OCI-LY7 (cell line): ENCODE measurements at regions not wholly inside any gene's neighbourhood (a gene's known extent, or its start where the extent isn't known, plus 50 kb on each side); places are given as distances from the start of the nearest gene placed in this dataset.

ENCODE experiments used
- BruUV-seq: library from RNA; stranded (reverse); fragments of 400-500 nt; replicated peaks from 2 replicates; lab custom pipeline; 2021; lab: Mats Ljungman, UMichigan
- CTCF ChIA-PET: fragments of 300-600 bp; sonication (Branson Sonifier 250); formaldehyde crosslinking; loops from one replicate; lab custom pipeline; 2022; ENCODE audit warnings: antibody characterized with exemption; ENCODE audit not compliant: unreplicated experiment; lab: Charles Lee
- POLR2A ChIA-PET: fragments of 300-600 bp; sonication (Branson Sonifier 250); formaldehyde crosslinking; loops from one replicate; lab custom pipeline; 2022; ENCODE audit warnings: antibody characterized with exemption; lab: Charles Lee
- DNase-seq: peaks from one replicate; pipeline ENCODE4 v3.0.0-alpha.2; 2015; ENCODE audit warnings: low spot score
- H2AFZ ChIP-seq: fragments of 200-600 bp; sonication (generic), shearing (Covaris generic); 2 replicates; pipeline ENCODE4 v1.6.1; 2014; ENCODE audit warnings: mild to moderate bottlenecking, antibody characterized with exemption, low read length, moderate library complexity
- H3K27ac ChIP-seq: fragments of 200-600 bp; sonication (generic); 2 replicates; pipeline ENCODE4 v1.5.1; 2014; ENCODE audit warnings: mixed run types, low read depth, mild to moderate bottlenecking, moderate library complexity, low read length, inconsistent platforms; ENCODE audit not compliant: poor library complexity, severe bottlenecking
- H3K36me3 ChIP-seq: fragments of 200-600 bp; sonication (generic); 2 replicates; pipeline ENCODE4 v1.6.1; 2014; ENCODE audit warnings: mild to moderate bottlenecking, antibody characterized with exemption, low read length, moderate library complexity, mixed read lengths; ENCODE audit not compliant: insufficient read depth
- H3K4me1 ChIP-seq: fragments of 200-600 bp; sonication (generic); 2 replicates; pipeline ENCODE4 v1.5.1; 2014; ENCODE audit warnings: mild to moderate bottlenecking, low read length; ENCODE audit not compliant: insufficient read depth, poor library complexity, severe bottlenecking
- H3K4me2 ChIP-seq: fragments of 200-600 bp; sonication (generic); 2 replicates; pipeline ENCODE4 v1.6.1; 2014; ENCODE audit warnings: mild to moderate bottlenecking, low read length
- H3K4me3 ChIP-seq: fragments of 200-600 bp; sonication (generic); 2 replicates; pipeline ENCODE4 v1.5.1; 2014; ENCODE audit warnings: mild to moderate bottlenecking, low read depth, low read length; ENCODE audit not compliant: poor library complexity, severe bottlenecking
- H3K79me2 ChIP-seq: fragments of 200-600 bp; sonication (generic); 2 replicates; pipeline ENCODE4 v1.6.1; 2016; ENCODE audit warnings: low read depth, mild to moderate bottlenecking, low read length, moderate library complexity, mixed read lengths; ENCODE audit not compliant: insufficient read depth
- H3K9me2 ChIP-seq: fragments of 200-600 bp; sonication (generic); 2 replicates; pipeline ENCODE4 v1.6.1; 2016; ENCODE audit warnings: mild to moderate bottlenecking, low read length, mixed read lengths; ENCODE audit not compliant: insufficient read depth
- H3K9me3 ChIP-seq: fragments of 200-600 bp; sonication (generic); 2 replicates; pipeline ENCODE4 v1.6.1; 2014; ENCODE audit warnings: mild to moderate bottlenecking, mixed run types, low read length, mixed read lengths
- H4K20me1 ChIP-seq: fragments of 200-600 bp; sonication (generic); 2 replicates; pipeline ENCODE4 v1.6.1; 2014; ENCODE audit warnings: mild to moderate bottlenecking, antibody characterized with exemption, low read length, moderate library complexity, mixed read lengths; ENCODE audit not compliant: insufficient read depth
- EZH2phosphoT487 ChIP-seq: fragments of 200-600 bp; sonication (generic); IDR thresholded peaks from 2 replicates; pipeline ENCODE4 v1.6.1; 2018; ENCODE audit warnings: low read depth, borderline replicate concordance, mild to moderate bottlenecking, mixed run types, antibody characterized with exemption, low read length, moderate library complexity, mixed read lengths
- intact Hi-C: fragments of 100-400 bp; cut with micrococcal nuclease; formaldehyde crosslinking; loops from one replicate; pipeline ENCODE4 v1.10.0; 2022; ENCODE audit not compliant: unreplicated experiment
- TF ChIP-seq, protein P1 (sequence below): fragments of 200-600 bp; sonication (generic); conservative IDR thresholded peaks from 2 replicates; pipeline ENCODE4 v1.5.1; 2014; ENCODE audit warnings: mild to moderate bottlenecking, antibody characterized with exemption, low read length, moderate library complexity, mixed read lengths

- DNase-seq = no peak
- H3K79me2 ChIP-seq = no peaks in the 10 kb centered on the region
- no TSS peak for BruUV-seq
- CTCF ChIA-PET = no interaction called here
- H3K4me1 ChIP-seq = no peaks in the 10 kb centered on the region
- H3K9me2 ChIP-seq = no peaks in the 10 kb centered on the region
- intact Hi-C loops = no loop called here
- no peak overlapping the region for H3K4me2 ChIP-seq
- H3K27ac ChIP-seq = no peak overlapping the region
- TF ChIP-seq, protein P1, sequence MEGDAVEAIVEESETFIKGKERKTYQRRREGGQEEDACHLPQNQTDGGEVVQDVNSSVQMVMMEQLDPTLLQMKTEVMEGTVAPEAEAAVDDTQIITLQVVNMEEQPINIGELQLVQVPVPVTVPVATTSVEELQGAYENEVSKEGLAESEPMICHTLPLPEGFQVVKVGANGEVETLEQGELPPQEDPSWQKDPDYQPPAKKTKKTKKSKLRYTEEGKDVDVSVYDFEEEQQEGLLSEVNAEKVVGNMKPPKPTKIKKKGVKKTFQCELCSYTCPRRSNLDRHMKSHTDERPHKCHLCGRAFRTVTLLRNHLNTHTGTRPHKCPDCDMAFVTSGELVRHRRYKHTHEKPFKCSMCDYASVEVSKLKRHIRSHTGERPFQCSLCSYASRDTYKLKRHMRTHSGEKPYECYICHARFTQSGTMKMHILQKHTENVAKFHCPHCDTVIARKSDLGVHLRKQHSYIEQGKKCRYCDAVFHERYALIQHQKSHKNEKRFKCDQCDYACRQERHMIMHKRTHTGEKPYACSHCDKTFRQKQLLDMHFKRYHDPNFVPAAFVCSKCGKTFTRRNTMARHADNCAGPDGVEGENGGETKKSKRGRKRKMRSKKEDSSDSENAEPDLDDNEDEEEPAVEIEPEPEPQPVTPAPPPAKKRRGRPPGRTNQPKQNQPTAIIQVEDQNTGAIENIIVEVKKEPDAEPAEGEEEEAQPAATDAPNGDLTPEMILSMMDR = no peak
- no peak for TF ChIP-seq EZH2phosphoT487
- H4K20me1 ChIP-seq = no peaks in the 10 kb centered on the region
- no peaks in the 10 kb centered on the region for H3K36me3 ChIP-seq
- H3K9me3 ChIP-seq = no peaks in the 10 kb centered on the region
- POLR2A ChIA-PET = no interaction called here
- no peak overlapping the region for H3K4me3 ChIP-seq
- no peak overlapping the region for H2AFZ ChIP-seq
Measured at GRCh38 chr5:110840347-110840960, 101.6 kb downstream of the SLC25A46 start.

DNA sequence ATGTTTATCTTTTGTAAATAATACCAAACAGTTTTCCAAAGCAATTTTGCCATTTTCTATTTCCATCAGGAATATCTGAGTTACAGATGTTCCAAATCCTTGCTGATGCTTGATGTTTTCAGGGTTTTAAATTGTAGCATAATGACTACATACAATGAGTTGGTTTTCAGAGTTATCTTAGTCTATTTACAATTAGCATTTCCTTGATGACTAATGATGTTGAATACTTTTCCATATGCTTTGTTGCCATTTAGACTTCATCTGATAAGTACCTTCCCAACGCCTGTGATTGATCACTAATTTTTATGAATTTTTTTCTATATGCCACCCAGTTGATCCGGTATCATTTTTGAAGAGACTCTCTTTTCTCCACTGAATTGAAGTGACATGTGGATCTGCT lies 102.3 kb downstream of the SLC25A46 start:
- Histone ChIP-seq H3K36me3 (no peaks in the 10 kb centered on the region), H2AFZ (no peak overlapping the region), H3K4me3 (no peak overlapping the region), H3K27ac (no peak overlapping the region), H3K4me1 (no peaks in the 10 kb centered on the region), H3K9me3 (no peaks in the 10 kb centered on the region), H3K79me2 (no peaks in the 10 kb centered on the region), H3K4me2 (no peak overlapping the region), H3K9me2 (no peaks in the 10 kb centered on the region), H4K20me1 (no peaks in the 10 kb centered on the region)
- no peak for DNase-seq
- TF ChIP-seq EZH2phosphoT487 = no peak
- TF ChIP-seq, protein P1 = no peak
- ChIA-PET POLR2A (interaction anchor here (1.5 to 1.9 kb wide), 2 partner anchors 23 to 38 kb away, joined by 3 to 5 read pairs; no protein-coding TSS in a partner anchor), CTCF (no interaction called here)
- BruUV-seq = no TSS peak
- intact Hi-C loops = no loop called here

GRCh38 chr5:110842948-110843347 lies 104.1 kb downstream of the SLC25A46 start:
- H3K9me2 ChIP-seq = no peaks in the 10 kb centered on the region
- TF ChIP-seq EZH2phosphoT487 = no peak
- TF ChIP-seq, protein P1 = no peak
- H3K79me2 ChIP-seq = no peaks in the 10 kb centered on the region
- no peak for DNase-seq
- BruUV-seq = no TSS peak
- no peaks in the 10 kb centered on the region for H3K9me3 ChIP-seq
- ChIA-PET POLR2A (interaction anchor here (1.9 kb wide), 1 partner anchor 21 kb away, joined by 5 read pairs; no protein-coding TSS in a partner anchor), CTCF (no interaction called here)
- no peak overlapping the region for H3K27ac ChIP-seq
- no peak overlapping the region for H2AFZ ChIP-seq
- no peak overlapping the region for H3K4me2 ChIP-seq
- no peaks in the 10 kb centered on the region for H4K20me1 ChIP-seq
- intact Hi-C loops = no loop called here
- no peaks in the 10 kb centered on the region for H3K4me1 ChIP-seq
- no peak overlapping the region for H3K4me3 ChIP-seq
- no peaks in the 10 kb centered on the region for H3K36me3 ChIP-seq
